Panc1 (cell line): ENCODE measurements at regions not wholly inside any gene's neighbourhood (a gene's known extent, or its start where the extent isn't known, plus 50 kb on each side); places are given as distances from the start of the nearest gene placed in this dataset.

Experiments
- ATAC-seq: fragments of 200-7000 bp; cut with Tn5 transposase; 2 replicates; pipeline ENCODE4 v1.9.1; 2020; ENCODE audit warnings: mild to moderate bottlenecking, moderate library complexity
- BruUV-seq: library from RNA; stranded (reverse); fragments of 400-500 nt; replicated peaks from 2 replicates; lab custom pipeline; 2021; lab: Mats Ljungman, UMichigan
- CTCF ChIA-PET: fragments of 300-600 bp; sonication (Branson Sonifier 250); formaldehyde crosslinking; loops from one replicate; lab custom pipeline; 2022; ENCODE audit warnings: antibody characterized with exemption; lab: Charles Lee
- POLR2A ChIA-PET: fragments of 300-600 bp; sonication (Branson Sonifier 250); formaldehyde crosslinking; loops from one replicate; lab custom pipeline; 2022; ENCODE audit warnings: antibody characterized with exemption; lab: Charles Lee
- DNase-seq: peaks from one replicate; pipeline ENCODE4 v3.0.0-alpha.2; 2010; ENCODE audit warnings: low read depth, low spot score
- H3K27ac ChIP-seq: 2 replicates; pipeline ENCODE4 v1.5.1; 2011; ENCODE audit warnings: mild to moderate bottlenecking, low read length, inconsistent platforms
- H3K27me3 ChIP-seq: fragments of 200-500 bp; sonication (Bioruptor generic); 2 replicates; pipeline ENCODE4 v1.6.0; 2014; ENCODE audit warnings: low read length, inconsistent platforms; ENCODE audit not compliant: control insufficient read depth, insufficient read depth
- H3K36me3 ChIP-seq: fragments of 200-500 bp; sonication (Bioruptor generic); 2 replicates; pipeline ENCODE4 v1.5.1; 2014; ENCODE audit warnings: inconsistent platforms, mild to moderate bottlenecking, low read length, moderate library complexity; ENCODE audit not compliant: control insufficient read depth, insufficient read depth
- H3K4me1 ChIP-seq: 2 replicates; pipeline ENCODE4 v1.5.1; 2011; ENCODE audit warnings: inconsistent platforms, mild to moderate bottlenecking, low read length, moderate library complexity; ENCODE audit not compliant: control insufficient read depth, insufficient read depth
- H3K4me3 ChIP-seq, 2 experiments: 2 replicates each; pipeline ENCODE4 v1.5.1; 2011 to 2012; ENCODE audit warnings: low read depth in 2 of 2, low read length in 2 of 2, mild to moderate bottlenecking in 2 of 2, inconsistent platforms in 1 of 2, moderate library complexity in 1 of 2
- H3K9me3 ChIP-seq: fragments of 200-500 bp; sonication (Bioruptor generic); 2 replicates; pipeline ENCODE4 v1.5.1; 2014; ENCODE audit warnings: low read depth, mild to moderate bottlenecking, inconsistent platforms, low read length, moderate library complexity; ENCODE audit not compliant: control insufficient read depth, insufficient read depth
- POLR2AphosphoS5 ChIP-seq: IDR thresholded peaks from 2 replicates; pipeline ENCODE4 v1.6.1; 2012; ENCODE audit warnings: mild to moderate bottlenecking, low read depth, low read length, moderate library complexity
- SIN3A ChIP-seq: IDR thresholded peaks from 2 replicates; pipeline ENCODE4 v1.6.1; 2012; ENCODE audit warnings: low read depth, mild to moderate bottlenecking, low read length, moderate library complexity, borderline replicate concordance; ENCODE audit not compliant: insufficient read depth
- TCF7L2 ChIP-seq: IDR thresholded peaks from 2 replicates; pipeline ENCODE4 v1.6.1; 2011; ENCODE audit warnings: mild to moderate bottlenecking, low read depth, low read length, inconsistent platforms
- in situ Hi-C: cut with HindIII; loops from 2 replicates; pipeline ENCODE4 v1.10.0; 2016; ENCODE audit warnings: low sequenced_read_pairs, low pct_unique_long_range_greater_than_20kb
- intact Hi-C: fragments of 100-400 bp; cut with micrococcal nuclease; formaldehyde crosslinking; loops from one replicate; pipeline ENCODE4 v1.10.0; 2022; ENCODE audit not compliant: unreplicated experiment
- TF ChIP-seq, protein P1 (sequence below), 2 experiments: IDR thresholded peaks; 2 replicates each; pipeline ENCODE4 v1.6.1; 2011 to 2012; ENCODE audit warnings: low read depth in 2 of 2, control low read depth in 1 of 2, low read length in 1 of 2, mild to moderate bottlenecking in 1 of 2, moderate library complexity in 1 of 2; ENCODE audit not compliant: insufficient read depth in 1 of 2
- TF ChIP-seq, protein P2 (sequence below): fragments of 450-650 bp; IDR thresholded peaks from 2 replicates; pipeline ENCODE4 v1.5.1; 2017; ENCODE audit warnings: mild to moderate bottlenecking

- TF ChIP-seq, protein P1, sequence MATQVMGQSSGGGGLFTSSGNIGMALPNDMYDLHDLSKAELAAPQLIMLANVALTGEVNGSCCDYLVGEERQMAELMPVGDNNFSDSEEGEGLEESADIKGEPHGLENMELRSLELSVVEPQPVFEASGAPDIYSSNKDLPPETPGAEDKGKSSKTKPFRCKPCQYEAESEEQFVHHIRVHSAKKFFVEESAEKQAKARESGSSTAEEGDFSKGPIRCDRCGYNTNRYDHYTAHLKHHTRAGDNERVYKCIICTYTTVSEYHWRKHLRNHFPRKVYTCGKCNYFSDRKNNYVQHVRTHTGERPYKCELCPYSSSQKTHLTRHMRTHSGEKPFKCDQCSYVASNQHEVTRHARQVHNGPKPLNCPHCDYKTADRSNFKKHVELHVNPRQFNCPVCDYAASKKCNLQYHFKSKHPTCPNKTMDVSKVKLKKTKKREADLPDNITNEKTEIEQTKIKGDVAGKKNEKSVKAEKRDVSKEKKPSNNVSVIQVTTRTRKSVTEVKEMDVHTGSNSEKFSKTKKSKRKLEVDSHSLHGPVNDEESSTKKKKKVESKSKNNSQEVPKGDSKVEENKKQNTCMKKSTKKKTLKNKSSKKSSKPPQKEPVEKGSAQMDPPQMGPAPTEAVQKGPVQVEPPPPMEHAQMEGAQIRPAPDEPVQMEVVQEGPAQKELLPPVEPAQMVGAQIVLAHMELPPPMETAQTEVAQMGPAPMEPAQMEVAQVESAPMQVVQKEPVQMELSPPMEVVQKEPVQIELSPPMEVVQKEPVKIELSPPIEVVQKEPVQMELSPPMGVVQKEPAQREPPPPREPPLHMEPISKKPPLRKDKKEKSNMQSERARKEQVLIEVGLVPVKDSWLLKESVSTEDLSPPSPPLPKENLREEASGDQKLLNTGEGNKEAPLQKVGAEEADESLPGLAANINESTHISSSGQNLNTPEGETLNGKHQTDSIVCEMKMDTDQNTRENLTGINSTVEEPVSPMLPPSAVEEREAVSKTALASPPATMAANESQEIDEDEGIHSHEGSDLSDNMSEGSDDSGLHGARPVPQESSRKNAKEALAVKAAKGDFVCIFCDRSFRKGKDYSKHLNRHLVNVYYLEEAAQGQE (IDR thresholded peaks at IDR 0.05; ENCODE audit: insufficient read depth in 1 of 2, low read depth in 2 of 2, low read length in 1 of 2): no peak
- no peak for TF ChIP-seq POLR2AphosphoS5
- TF ChIP-seq SIN3A: no peak
- no peak for TF ChIP-seq TCF7L2
- TF ChIP-seq, protein P2, sequence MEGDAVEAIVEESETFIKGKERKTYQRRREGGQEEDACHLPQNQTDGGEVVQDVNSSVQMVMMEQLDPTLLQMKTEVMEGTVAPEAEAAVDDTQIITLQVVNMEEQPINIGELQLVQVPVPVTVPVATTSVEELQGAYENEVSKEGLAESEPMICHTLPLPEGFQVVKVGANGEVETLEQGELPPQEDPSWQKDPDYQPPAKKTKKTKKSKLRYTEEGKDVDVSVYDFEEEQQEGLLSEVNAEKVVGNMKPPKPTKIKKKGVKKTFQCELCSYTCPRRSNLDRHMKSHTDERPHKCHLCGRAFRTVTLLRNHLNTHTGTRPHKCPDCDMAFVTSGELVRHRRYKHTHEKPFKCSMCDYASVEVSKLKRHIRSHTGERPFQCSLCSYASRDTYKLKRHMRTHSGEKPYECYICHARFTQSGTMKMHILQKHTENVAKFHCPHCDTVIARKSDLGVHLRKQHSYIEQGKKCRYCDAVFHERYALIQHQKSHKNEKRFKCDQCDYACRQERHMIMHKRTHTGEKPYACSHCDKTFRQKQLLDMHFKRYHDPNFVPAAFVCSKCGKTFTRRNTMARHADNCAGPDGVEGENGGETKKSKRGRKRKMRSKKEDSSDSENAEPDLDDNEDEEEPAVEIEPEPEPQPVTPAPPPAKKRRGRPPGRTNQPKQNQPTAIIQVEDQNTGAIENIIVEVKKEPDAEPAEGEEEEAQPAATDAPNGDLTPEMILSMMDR: no peak
- no peak for DNase-seq
- no peak overlapping the region for H3K27ac ChIP-seq
- no peaks in the 10 kb centered on the region for H3K36me3 ChIP-seq
- intact Hi-C loops: no loop called here
- H3K4me3 ChIP-seq: no peak overlapping the region
- in situ Hi-C loops: no loop called here
- H3K4me1 ChIP-seq: no peaks in the 10 kb centered on the region
- ATAC-seq: no peak
- peaks cover 12% of the 10 kb centered on the region for H3K27me3 ChIP-seq
- no TSS peak for BruUV-seq
- no peaks in the 10 kb centered on the region for H3K9me3 ChIP-seq
- ChIA-PET CTCF (no interaction called here), POLR2A (no interaction called here)
Measured at GRCh38 chr10:131814567-131815265, 86.1 kb upstream of the PPP2R2D start.

DNA sequence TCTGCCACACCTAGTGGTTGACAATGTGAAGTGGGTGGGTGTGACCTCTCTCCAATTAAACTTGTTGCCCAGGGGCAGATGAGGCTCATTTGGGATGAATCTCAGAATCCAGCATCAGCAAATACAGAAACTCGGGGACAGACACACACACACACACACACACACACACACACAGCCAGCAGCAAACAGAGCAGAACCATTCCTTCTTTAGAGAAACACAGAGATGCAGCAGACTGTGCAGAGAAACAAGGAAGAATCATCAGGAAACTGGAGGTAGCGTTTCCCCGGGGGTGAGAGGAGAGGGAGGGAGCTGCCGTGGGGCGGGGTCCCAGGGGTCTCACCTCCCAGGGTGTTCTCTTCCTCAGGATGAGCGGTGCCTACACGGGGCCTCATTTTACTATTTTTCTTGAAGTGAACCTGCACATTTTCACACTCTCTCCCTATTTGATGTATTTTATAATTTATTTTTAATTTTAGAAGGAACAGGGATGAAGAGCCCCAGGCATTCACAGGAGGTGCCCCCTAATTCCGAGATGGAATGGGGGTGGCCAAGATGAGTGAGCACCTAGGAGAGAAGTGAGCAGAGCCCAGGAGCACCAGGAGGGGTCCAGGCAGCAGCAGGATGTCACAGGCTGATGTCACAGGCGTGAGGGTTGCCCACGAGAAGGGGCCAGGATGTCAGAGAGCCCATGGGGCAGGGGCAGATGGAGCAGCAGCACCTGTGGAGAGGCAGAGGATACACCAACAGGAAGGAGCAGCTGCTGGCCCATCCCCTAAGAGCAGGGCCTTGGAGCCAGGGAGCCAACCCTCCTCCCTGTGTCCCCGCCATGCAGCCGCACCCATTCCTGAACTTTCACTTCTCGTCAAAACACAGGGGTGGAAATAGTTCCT, 85.3 kb upstream of the PPP2R2D start:
- ATAC-seq (no peak), DNase-seq (no peak)
- CTCF ChIA-PET: no interaction called here
- in situ Hi-C loops: no loop called here
- Histone ChIP-seq H3K4me1 (no peaks in the 10 kb centered on the region), H3K36me3 (no peaks in the 10 kb centered on the region), H3K9me3 (no peaks in the 10 kb centered on the region), H3K27ac (no peak overlapping the region), H3K4me3 (no peak overlapping the region), H3K27me3 (peaks cover 12% of the 10 kb centered on the region)
- POLR2A ChIA-PET: no interaction called here
- BruUV-seq: no TSS peak
- intact Hi-C loops: no loop called here
- TF ChIP-seq, protein P1 (IDR thresholded peaks at IDR 0.05; ENCODE audit: insufficient read depth in 1 of 2, low read depth in 2 of 2, low read length in 1 of 2): no peak
- no peak for TF ChIP-seq POLR2AphosphoS5
- TF ChIP-seq, protein P2: no peak
- TF ChIP-seq TCF7L2: no peak
- TF ChIP-seq SIN3A: no peak
